ENCODE measurements at regions not wholly inside any gene's neighbourhood (a gene's known extent, or its start where the extent isn't known, plus 50 kb on each side); places are given as distances from the start of the nearest gene placed in this dataset.

DNA sequence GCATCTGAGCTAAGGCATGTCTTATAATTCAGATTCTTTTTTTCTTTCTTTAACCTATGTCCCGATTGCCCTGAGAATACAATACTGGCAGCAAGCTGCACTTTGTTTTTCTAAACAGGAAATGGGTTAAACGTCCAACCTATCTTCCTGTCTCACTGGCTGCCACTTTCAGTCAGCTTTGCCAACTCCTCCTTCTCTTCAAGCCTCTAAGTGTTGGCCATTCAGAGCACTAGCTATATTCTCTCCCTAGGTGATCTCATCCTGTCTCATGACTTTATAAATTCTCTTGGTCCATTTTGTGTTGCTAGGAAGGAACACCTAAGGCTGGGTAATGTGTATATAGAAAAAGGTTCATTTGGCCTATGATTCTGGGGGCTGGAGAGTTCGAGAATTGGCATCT is 109.5 kb upstream of the TSC22D1 start:
- TF ChIP-seq POLR2A (IDR thresholded peaks at IDR 0.05) (no peak), CTCF (IDR thresholded peaks at IDR 0.05) (no peak)

All from thyroid gland (tissue), 4 donors.